ENCODE measurements at regions not wholly inside any gene's neighbourhood (a gene's known extent, or its start where the extent isn't known, plus 50 kb on each side); places are given as distances from the start of the nearest gene placed in this dataset.

DNA sequence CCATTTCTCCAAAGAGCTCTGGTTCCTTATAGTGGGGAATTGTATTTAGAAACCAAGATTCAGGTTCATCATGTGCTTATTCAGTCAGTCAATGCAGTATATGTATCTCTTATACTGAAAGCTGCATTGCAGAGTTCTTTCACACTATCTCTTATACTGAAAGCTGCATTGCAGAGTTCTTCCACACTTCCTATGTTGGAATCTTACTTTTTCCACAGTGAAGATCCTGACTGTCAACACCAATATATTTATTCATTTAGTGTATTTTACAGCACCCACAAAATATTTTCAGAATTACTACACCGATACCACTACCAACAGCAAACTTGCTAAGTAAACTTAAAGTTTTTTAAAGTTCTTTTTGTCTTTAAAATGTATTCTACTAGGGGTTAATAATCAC is 349.3 kb upstream of the MMS22L start:
- Histone ChIP-seq H3K4me3 (ENCODE audit: low read depth, low read length) (no peak overlapping the region), H3K27me3 (ENCODE audit: control insufficient read depth, insufficient read depth, low read length) (no peaks in the 10 kb centered on the region), H3K36me3 (ENCODE audit: control insufficient read depth, insufficient read depth, low read length) (no peaks in the 10 kb centered on the region)
- TF ChIP-seq, protein P1, sequence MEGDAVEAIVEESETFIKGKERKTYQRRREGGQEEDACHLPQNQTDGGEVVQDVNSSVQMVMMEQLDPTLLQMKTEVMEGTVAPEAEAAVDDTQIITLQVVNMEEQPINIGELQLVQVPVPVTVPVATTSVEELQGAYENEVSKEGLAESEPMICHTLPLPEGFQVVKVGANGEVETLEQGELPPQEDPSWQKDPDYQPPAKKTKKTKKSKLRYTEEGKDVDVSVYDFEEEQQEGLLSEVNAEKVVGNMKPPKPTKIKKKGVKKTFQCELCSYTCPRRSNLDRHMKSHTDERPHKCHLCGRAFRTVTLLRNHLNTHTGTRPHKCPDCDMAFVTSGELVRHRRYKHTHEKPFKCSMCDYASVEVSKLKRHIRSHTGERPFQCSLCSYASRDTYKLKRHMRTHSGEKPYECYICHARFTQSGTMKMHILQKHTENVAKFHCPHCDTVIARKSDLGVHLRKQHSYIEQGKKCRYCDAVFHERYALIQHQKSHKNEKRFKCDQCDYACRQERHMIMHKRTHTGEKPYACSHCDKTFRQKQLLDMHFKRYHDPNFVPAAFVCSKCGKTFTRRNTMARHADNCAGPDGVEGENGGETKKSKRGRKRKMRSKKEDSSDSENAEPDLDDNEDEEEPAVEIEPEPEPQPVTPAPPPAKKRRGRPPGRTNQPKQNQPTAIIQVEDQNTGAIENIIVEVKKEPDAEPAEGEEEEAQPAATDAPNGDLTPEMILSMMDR (IDR thresholded peaks at IDR 0.05; ENCODE audit: insufficient read depth, low read length, severe bottlenecking), result no peak
- FAIRE-seq (no peak), DNase-seq (ENCODE audit: low read depth) (no peak)

DNA sequence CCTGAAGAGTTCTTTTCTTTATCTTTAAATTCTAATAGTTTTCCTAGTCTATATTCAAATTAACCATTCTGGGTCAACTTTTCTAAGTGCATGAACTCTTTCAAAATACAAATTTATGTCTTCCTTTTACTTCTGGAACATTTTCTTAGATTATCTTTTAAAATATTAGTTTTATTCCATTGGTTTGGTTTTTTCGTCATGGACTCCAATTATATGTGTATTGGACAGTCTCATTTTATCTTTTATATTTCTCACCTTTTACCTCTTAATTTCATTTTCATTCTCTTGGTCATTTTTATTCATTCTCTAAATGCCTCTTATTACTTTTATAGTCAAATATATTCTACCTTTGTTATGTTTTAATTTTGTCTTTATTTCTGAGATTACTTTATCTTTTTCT is 356.7 kb upstream of the MMS22L start:
- TF ChIP-seq, protein P1 (IDR thresholded peaks at IDR 0.05; ENCODE audit: insufficient read depth, low read length, severe bottlenecking), result no peak
- no peak for DNase-seq (ENCODE audit: low read depth)

DNA sequence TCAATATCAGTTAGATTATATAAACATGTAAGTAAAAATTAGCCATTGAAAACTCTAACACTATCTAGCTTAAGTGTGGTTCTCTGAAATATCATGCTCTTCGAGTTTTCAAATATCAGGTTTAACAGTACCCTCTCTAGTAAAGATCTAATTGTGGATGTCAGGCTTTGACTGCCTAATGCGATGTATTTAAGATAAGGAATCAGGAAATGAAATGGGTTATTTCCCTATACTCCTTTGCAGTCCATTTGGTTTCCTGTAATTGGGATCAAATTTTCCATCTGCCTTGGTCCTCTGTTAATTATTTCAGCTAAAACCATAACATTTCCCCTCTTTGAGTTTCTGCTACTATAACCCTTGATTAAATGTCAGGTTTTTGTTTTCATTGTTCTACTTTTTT is 361.3 kb upstream of the MMS22L start:
- no peak overlapping the region for H3K4me3 ChIP-seq (ENCODE audit: low read depth, low read length)
- FAIRE-seq, result no peak
- no peak for DNase-seq (ENCODE audit: low read depth)
- TF ChIP-seq, protein P1 (IDR thresholded peaks at IDR 0.05; ENCODE audit: insufficient read depth, low read length, severe bottlenecking), result no peak
- H3K27me3 ChIP-seq (ENCODE audit: control insufficient read depth, insufficient read depth, low read length), result no peaks in the 10 kb centered on the region
- no peaks in the 10 kb centered on the region for H3K36me3 ChIP-seq (ENCODE audit: control insufficient read depth, insufficient read depth, low read length)

More for the DNA sequence above, 356.7 kb upstream of the MMS22L start:
- Histone ChIP-seq H3K4me3 (ENCODE audit: low read depth, low read length) (no peak overlapping the region), H3K36me3 (ENCODE audit: control insufficient read depth, insufficient read depth, low read length) (no peaks in the 10 kb centered on the region), H3K27me3 (ENCODE audit: control insufficient read depth, insufficient read depth, low read length) (no peaks in the 10 kb centered on the region)
- no peak for FAIRE-seq

DNA sequence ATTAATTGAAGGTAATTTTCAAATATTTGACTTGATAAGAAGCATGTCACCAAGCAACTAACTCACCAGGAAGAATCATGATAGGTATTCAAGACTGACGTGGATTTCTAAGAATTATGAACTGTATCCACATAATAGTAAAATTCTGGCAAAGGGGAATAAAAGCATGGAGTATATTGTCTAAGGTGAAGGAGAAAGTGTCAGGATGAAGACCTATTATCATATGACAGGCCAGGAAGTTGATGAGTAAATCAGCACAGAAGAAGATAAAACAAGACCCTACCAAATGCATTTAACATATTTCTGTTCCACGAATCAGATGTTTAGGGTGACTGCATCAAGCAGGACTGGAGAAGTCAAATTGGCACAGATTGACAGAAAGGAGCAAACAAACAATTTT is 362.7 kb upstream of the MMS22L start:
- FAIRE-seq (no peak), DNase-seq (ENCODE audit: low read depth) (no peak)
- TF ChIP-seq, protein P1 (IDR thresholded peaks at IDR 0.05; ENCODE audit: insufficient read depth, low read length, severe bottlenecking), result no peak
- Histone ChIP-seq H3K27me3 (ENCODE audit: control insufficient read depth, insufficient read depth, low read length) (no peaks in the 10 kb centered on the region), H3K36me3 (ENCODE audit: control insufficient read depth, insufficient read depth, low read length) (no peaks in the 10 kb centered on the region), H3K4me3 (ENCODE audit: low read depth, low read length) (no peak overlapping the region)

DNA sequence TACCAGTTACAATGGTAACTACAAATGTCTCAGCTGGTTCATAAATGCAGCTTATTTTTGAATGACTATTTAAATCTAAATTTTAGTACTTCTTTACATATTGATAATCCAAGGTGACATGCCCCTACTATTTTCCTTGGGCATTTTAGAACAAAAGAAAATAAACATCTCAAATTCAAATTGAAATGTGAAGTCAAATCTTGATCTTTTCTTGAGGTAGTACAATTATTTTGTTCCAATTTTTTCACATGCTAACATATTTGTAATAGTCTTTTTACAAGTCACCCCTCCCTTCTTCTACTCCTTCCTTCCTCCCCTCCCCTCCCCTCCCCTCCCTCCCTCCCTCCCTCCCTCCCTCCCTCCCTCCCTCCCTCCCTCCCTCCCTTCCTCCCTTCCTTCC is 370.1 kb upstream of the MMS22L start:
- TF ChIP-seq, protein P1 (IDR thresholded peaks at IDR 0.05; ENCODE audit: insufficient read depth, low read length, severe bottlenecking), result no peak
- no peak overlapping the region for H3K4me3 ChIP-seq (ENCODE audit: low read depth, low read length)
- DNase-seq (ENCODE audit: low read depth) (no peak), FAIRE-seq (no peak)
- H3K36me3 ChIP-seq (ENCODE audit: control insufficient read depth, insufficient read depth, low read length), result no peaks in the 10 kb centered on the region
- no peaks in the 10 kb centered on the region for H3K27me3 ChIP-seq (ENCODE audit: control insufficient read depth, insufficient read depth, low read length)

DNA sequence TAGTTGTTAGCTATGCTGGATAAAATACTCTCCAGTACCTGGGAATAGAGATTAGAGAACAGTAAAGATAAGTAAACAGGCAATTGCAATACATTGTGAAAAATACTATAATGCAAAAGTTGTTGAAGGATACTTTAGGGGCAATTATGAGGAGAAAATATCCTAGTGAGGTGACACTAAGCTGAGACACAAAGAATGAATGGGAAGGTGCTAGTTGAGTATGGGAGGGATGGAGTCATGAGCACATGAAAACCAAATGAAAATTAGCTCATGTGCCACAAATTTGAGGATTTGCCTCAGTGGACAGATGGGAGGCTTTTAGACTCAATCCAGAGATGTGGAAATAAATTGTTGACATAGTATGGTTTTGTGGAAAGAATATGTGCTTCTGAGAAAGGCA is 370.5 kb upstream of the MMS22L start:
- FAIRE-seq, result no peak
- DNase-seq (ENCODE audit: low read depth), result no peak
- H3K27me3 ChIP-seq (ENCODE audit: control insufficient read depth, insufficient read depth, low read length), result no peaks in the 10 kb centered on the region
- TF ChIP-seq, protein P1 (IDR thresholded peaks at IDR 0.05; ENCODE audit: insufficient read depth, low read length, severe bottlenecking), result no peak
- no peaks in the 10 kb centered on the region for H3K36me3 ChIP-seq (ENCODE audit: control insufficient read depth, insufficient read depth, low read length)
- H3K4me3 ChIP-seq (ENCODE audit: low read depth, low read length), result no peak overlapping the region

All from bronchial epithelial cell (primary cell).